PFSK-1 (cell line): ENCODE measurements at regions not wholly inside any gene's neighbourhood (a gene's known extent, or its start where the extent isn't known, plus 50 kb on each side); places are given as distances from the start of the nearest gene placed in this dataset.

Experiments used
- POLR2AphosphoS5 ChIP-seq: IDR thresholded peaks from 2 replicates; pipeline ENCODE4 v1.6.1; 2012; ENCODE audit warnings: low read depth, mild to moderate bottlenecking, control low read depth, low read length, moderate library complexity
- SIN3A ChIP-seq: IDR thresholded peaks from 2 replicates; pipeline ENCODE4 v1.6.1; 2012; ENCODE audit warnings: mild to moderate bottlenecking, low read length, moderate library complexity, borderline replicate concordance; ENCODE audit not compliant: insufficient read depth
- TAF1 ChIP-seq: IDR thresholded peaks from 2 replicates; pipeline ENCODE4 v1.6.1; 2012; ENCODE audit warnings: low read length, control low read depth, borderline replicate concordance; ENCODE audit not compliant: insufficient read depth
- TF ChIP-seq, protein P1 (sequence below), 2 experiments: IDR thresholded peaks; 2 replicates each; pipeline versions ENCODE4 v1.6.1 to v1.8.0; 2011 to 2012; ENCODE audit warnings: low read depth in 2 of 2, low read length in 2 of 2, control low read depth in 1 of 2, inconsistent platforms in 1 of 2, mild to moderate bottlenecking in 1 of 2, moderate library complexity in 1 of 2; ENCODE audit not compliant: insufficient read depth in 1 of 2

DNA sequence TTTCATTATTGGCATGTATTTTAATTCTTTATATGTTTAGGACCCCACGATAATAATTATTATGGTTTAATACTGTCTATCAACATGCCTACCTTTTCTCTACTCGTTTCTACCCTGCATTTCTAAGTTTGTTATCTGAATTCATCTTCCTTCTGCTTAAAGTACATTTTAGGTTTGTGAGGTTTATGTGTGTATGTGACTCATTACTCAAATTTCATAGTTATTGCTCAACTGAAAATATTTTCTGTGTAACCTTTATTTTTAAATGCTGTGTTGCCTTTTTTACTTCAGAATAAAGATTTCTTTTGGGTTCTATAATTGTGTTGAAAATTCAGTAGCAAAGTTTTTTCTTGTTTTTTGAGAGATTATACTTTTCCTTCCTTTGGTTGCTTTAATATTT lies 933.9 kb upstream of the LRRTM1 start:
- TF ChIP-seq, protein P1, sequence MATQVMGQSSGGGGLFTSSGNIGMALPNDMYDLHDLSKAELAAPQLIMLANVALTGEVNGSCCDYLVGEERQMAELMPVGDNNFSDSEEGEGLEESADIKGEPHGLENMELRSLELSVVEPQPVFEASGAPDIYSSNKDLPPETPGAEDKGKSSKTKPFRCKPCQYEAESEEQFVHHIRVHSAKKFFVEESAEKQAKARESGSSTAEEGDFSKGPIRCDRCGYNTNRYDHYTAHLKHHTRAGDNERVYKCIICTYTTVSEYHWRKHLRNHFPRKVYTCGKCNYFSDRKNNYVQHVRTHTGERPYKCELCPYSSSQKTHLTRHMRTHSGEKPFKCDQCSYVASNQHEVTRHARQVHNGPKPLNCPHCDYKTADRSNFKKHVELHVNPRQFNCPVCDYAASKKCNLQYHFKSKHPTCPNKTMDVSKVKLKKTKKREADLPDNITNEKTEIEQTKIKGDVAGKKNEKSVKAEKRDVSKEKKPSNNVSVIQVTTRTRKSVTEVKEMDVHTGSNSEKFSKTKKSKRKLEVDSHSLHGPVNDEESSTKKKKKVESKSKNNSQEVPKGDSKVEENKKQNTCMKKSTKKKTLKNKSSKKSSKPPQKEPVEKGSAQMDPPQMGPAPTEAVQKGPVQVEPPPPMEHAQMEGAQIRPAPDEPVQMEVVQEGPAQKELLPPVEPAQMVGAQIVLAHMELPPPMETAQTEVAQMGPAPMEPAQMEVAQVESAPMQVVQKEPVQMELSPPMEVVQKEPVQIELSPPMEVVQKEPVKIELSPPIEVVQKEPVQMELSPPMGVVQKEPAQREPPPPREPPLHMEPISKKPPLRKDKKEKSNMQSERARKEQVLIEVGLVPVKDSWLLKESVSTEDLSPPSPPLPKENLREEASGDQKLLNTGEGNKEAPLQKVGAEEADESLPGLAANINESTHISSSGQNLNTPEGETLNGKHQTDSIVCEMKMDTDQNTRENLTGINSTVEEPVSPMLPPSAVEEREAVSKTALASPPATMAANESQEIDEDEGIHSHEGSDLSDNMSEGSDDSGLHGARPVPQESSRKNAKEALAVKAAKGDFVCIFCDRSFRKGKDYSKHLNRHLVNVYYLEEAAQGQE (IDR thresholded peaks at IDR 0.05; ENCODE audit: insufficient read depth in 1 of 2, low read depth in 2 of 2, low read length in 2 of 2) = no peak
- TF ChIP-seq POLR2AphosphoS5 (no peak), TAF1 (no peak), SIN3A (no peak)
